ENCODE measurements at regions not wholly inside any gene's neighbourhood (a gene's known extent, or its start where the extent isn't known, plus 50 kb on each side); places are given as distances from the start of the nearest gene placed in this dataset.

- Histone ChIP-seq H3K27me3 (ENCODE audit: control insufficient read depth, insufficient read depth, low read length, poor library complexity, severe bottlenecking) (no peaks in the 10 kb centered on the region), H3K4me1 (ENCODE audit: control insufficient read depth, insufficient read depth, low read length) (peaks cover 4% of the 10 kb centered on the region), H3K4me3 (ENCODE audit: insufficient read depth, low read depth, low read length) (no peak overlapping the region), H3K36me3 (ENCODE audit: control insufficient read depth, insufficient read depth, low read length) (no peaks in the 10 kb centered on the region), H3K27ac (ENCODE audit: insufficient read depth, low read depth, low read length, poor library complexity, severe bottlenecking) (no peak overlapping the region), H3K9me3 (ENCODE audit: control insufficient read depth, low read length) (no peaks in the 10 kb centered on the region)
- whole genome bisulfite sequencing, 2 experiments, result 75 to 80% methylated on average over 1 of the region's 1 CpG
Observed at GRCh38 chr2:149931486-149931885, 343.9 kb upstream of the MMADHC start.

- 77 to 78% methylated on average over 2 of the region's 2 CpGs for WGBS, 2 experiments
Observed at GRCh38 chr2:149928011-149928410, 340.4 kb upstream of the MMADHC start.

GRCh38 chr2:149926149-149926548 is 338.6 kb upstream of the MMADHC start:
- H3K4me3 ChIP-seq (ENCODE audit: insufficient read depth, low read depth, low read length), result no peak overlapping the region
- no peaks in the 10 kb centered on the region for H3K9me3 ChIP-seq (ENCODE audit: control insufficient read depth, low read length)
- no peaks in the 10 kb centered on the region for H3K36me3 ChIP-seq (ENCODE audit: control insufficient read depth, insufficient read depth, low read length)
- H3K27ac ChIP-seq (ENCODE audit: insufficient read depth, low read depth, low read length, poor library complexity, severe bottlenecking), result no peak overlapping the region
- no peaks in the 10 kb centered on the region for H3K27me3 ChIP-seq (ENCODE audit: control insufficient read depth, insufficient read depth, low read length, poor library complexity, severe bottlenecking)
- H3K4me1 ChIP-seq (ENCODE audit: control insufficient read depth, insufficient read depth, low read length), result no peaks in the 10 kb centered on the region
- 96 to 100% methylated on average over 1 to 2 of the region's 2 CpGs for WGBS, 2 experiments

More at GRCh38 chr2:149928011-149928410, 340.4 kb upstream of the MMADHC start:
- Histone ChIP-seq H3K27ac (ENCODE audit: insufficient read depth, low read depth, low read length, poor library complexity, severe bottlenecking) (no peak overlapping the region), H3K27me3 (ENCODE audit: control insufficient read depth, insufficient read depth, low read length, poor library complexity, severe bottlenecking) (no peaks in the 10 kb centered on the region), H3K36me3 (ENCODE audit: control insufficient read depth, insufficient read depth, low read length) (no peaks in the 10 kb centered on the region), H3K4me3 (ENCODE audit: insufficient read depth, low read depth, low read length) (no peak overlapping the region), H3K9me3 (ENCODE audit: control insufficient read depth, low read length) (no peaks in the 10 kb centered on the region), H3K4me1 (ENCODE audit: control insufficient read depth, insufficient read depth, low read length) (peaks cover 4% of the 10 kb centered on the region)

GRCh38 chr2:149924549-149925213 is 337.1 kb upstream of the MMADHC start:
- Histone ChIP-seq H3K27ac (ENCODE audit: insufficient read depth, low read depth, low read length, poor library complexity, severe bottlenecking) (no peak overlapping the region), H3K4me3 (ENCODE audit: insufficient read depth, low read depth, low read length) (no peak overlapping the region)
- 92 to 94% methylated on average over 3 of the region's 3 CpGs for WGBS, 2 experiments

GRCh38 chr2:149924028-149924427 is 336.5 kb upstream of the MMADHC start:
- Histone ChIP-seq H3K9me3 (ENCODE audit: control insufficient read depth, low read length) (no peaks in the 10 kb centered on the region), H3K36me3 (ENCODE audit: control insufficient read depth, insufficient read depth, low read length) (no peaks in the 10 kb centered on the region), H3K27ac (ENCODE audit: insufficient read depth, low read depth, low read length, poor library complexity, severe bottlenecking) (no peak overlapping the region), H3K27me3 (ENCODE audit: control insufficient read depth, insufficient read depth, low read length, poor library complexity, severe bottlenecking) (no peaks in the 10 kb centered on the region), H3K4me1 (ENCODE audit: control insufficient read depth, insufficient read depth, low read length) (no peaks in the 10 kb centered on the region), H3K4me3 (ENCODE audit: insufficient read depth, low read depth, low read length) (no peak overlapping the region)
- 90 to 91% methylated on average over 1 to 2 of the region's 3 CpGs for WGBS, 2 experiments

More at GRCh38 chr2:149924549-149925213, 337.1 kb upstream of the MMADHC start:
- Histone ChIP-seq H3K36me3 (ENCODE audit: control insufficient read depth, insufficient read depth, low read length) (no peaks in the 10 kb centered on the region), H3K4me1 (ENCODE audit: control insufficient read depth, insufficient read depth, low read length) (no peaks in the 10 kb centered on the region), H3K9me3 (ENCODE audit: control insufficient read depth, low read length) (no peaks in the 10 kb centered on the region), H3K27me3 (ENCODE audit: control insufficient read depth, insufficient read depth, low read length, poor library complexity, severe bottlenecking) (no peaks in the 10 kb centered on the region)

GRCh38 chr2:149921911-149922616 is 334.5 kb upstream of the MMADHC start:
- H3K27me3 ChIP-seq (ENCODE audit: control insufficient read depth, insufficient read depth, low read length, poor library complexity, severe bottlenecking), result no peaks in the 10 kb centered on the region
- no peaks in the 10 kb centered on the region for H3K9me3 ChIP-seq (ENCODE audit: control insufficient read depth, low read length)
- no peaks in the 10 kb centered on the region for H3K36me3 ChIP-seq (ENCODE audit: control insufficient read depth, insufficient read depth, low read length)
- H3K4me1 ChIP-seq (ENCODE audit: control insufficient read depth, insufficient read depth, low read length), result no peaks in the 10 kb centered on the region
- H3K27ac ChIP-seq (ENCODE audit: insufficient read depth, low read depth, low read length, poor library complexity, severe bottlenecking), result no peak overlapping the region
- 96 to 100% methylated on average over 2 of the region's 2 CpGs for WGBS, 2 experiments
- H3K4me3 ChIP-seq (ENCODE audit: insufficient read depth, low read depth, low read length), result no peak overlapping the region

GRCh38 chr2:149920389-149920788 is 332.8 kb upstream of the MMADHC start:
- no peak overlapping the region for H3K4me3 ChIP-seq (ENCODE audit: insufficient read depth, low read depth, low read length)
- H3K4me1 ChIP-seq (ENCODE audit: control insufficient read depth, insufficient read depth, low read length), result no peaks in the 10 kb centered on the region
- H3K27me3 ChIP-seq (ENCODE audit: control insufficient read depth, insufficient read depth, low read length, poor library complexity, severe bottlenecking), result no peaks in the 10 kb centered on the region
- no peaks in the 10 kb centered on the region for H3K9me3 ChIP-seq (ENCODE audit: control insufficient read depth, low read length)
- no peaks in the 10 kb centered on the region for H3K36me3 ChIP-seq (ENCODE audit: control insufficient read depth, insufficient read depth, low read length)
- H3K27ac ChIP-seq (ENCODE audit: insufficient read depth, low read depth, low read length, poor library complexity, severe bottlenecking), result no peak overlapping the region
- WGBS, 2 experiments, result 90% methylated on average over 3 of the region's 3 CpGs; no CpG with 5 or more reads in 1 of the 2 experiments

- H3K27me3 ChIP-seq (ENCODE audit: control insufficient read depth, insufficient read depth, low read length, poor library complexity, severe bottlenecking), result no peaks in the 10 kb centered on the region
- WGBS, 2 experiments, result 81 to 82% methylated on average over 3 of the region's 3 CpGs
- H3K4me3 ChIP-seq (ENCODE audit: insufficient read depth, low read depth, low read length), result no peak overlapping the region
- no peaks in the 10 kb centered on the region for H3K4me1 ChIP-seq (ENCODE audit: control insufficient read depth, insufficient read depth, low read length)
- no peaks in the 10 kb centered on the region for H3K9me3 ChIP-seq (ENCODE audit: control insufficient read depth, low read length)
- no peak overlapping the region for H3K27ac ChIP-seq (ENCODE audit: insufficient read depth, low read depth, low read length, poor library complexity, severe bottlenecking)
- no peaks in the 10 kb centered on the region for H3K36me3 ChIP-seq (ENCODE audit: control insufficient read depth, insufficient read depth, low read length)
Observed at GRCh38 chr2:149915151-149915550, 327.6 kb upstream of the MMADHC start.

- H3K9me3 ChIP-seq (ENCODE audit: control insufficient read depth, low read length), result no peaks in the 10 kb centered on the region
- H3K36me3 ChIP-seq (ENCODE audit: control insufficient read depth, insufficient read depth, low read length), result no peaks in the 10 kb centered on the region
- no peaks in the 10 kb centered on the region for H3K27me3 ChIP-seq (ENCODE audit: control insufficient read depth, insufficient read depth, low read length, poor library complexity, severe bottlenecking)
- 91 to 96% methylated on average over 3 of the region's 3 CpGs for WGBS, 2 experiments
- peaks cover 12% of the 10 kb centered on the region for H3K4me1 ChIP-seq (ENCODE audit: control insufficient read depth, insufficient read depth, low read length)
- no peak overlapping the region for H3K4me3 ChIP-seq (ENCODE audit: insufficient read depth, low read depth, low read length)
- H3K27ac ChIP-seq (ENCODE audit: insufficient read depth, low read depth, low read length, poor library complexity, severe bottlenecking), result no peak overlapping the region
Observed at GRCh38 chr2:149908726-149909683, 321.4 kb upstream of the MMADHC start.

GRCh38 chr2:149906886-149907285 is 319.3 kb upstream of the MMADHC start:
- H3K4me3 ChIP-seq (ENCODE audit: insufficient read depth, low read depth, low read length), result no peak overlapping the region
- 70 to 89% methylated on average over 3 to 5 of the region's 5 CpGs for WGBS, 2 experiments

More at GRCh38 chr2:149906886-149907285, 319.3 kb upstream of the MMADHC start:
- no peak overlapping the region for H3K27ac ChIP-seq (ENCODE audit: insufficient read depth, low read depth, low read length, poor library complexity, severe bottlenecking)
- no peaks in the 10 kb centered on the region for H3K36me3 ChIP-seq (ENCODE audit: control insufficient read depth, insufficient read depth, low read length)
- peaks cover 12% of the 10 kb centered on the region for H3K4me1 ChIP-seq (ENCODE audit: control insufficient read depth, insufficient read depth, low read length)
- H3K9me3 ChIP-seq (ENCODE audit: control insufficient read depth, low read length), result no peaks in the 10 kb centered on the region
- no peaks in the 10 kb centered on the region for H3K27me3 ChIP-seq (ENCODE audit: control insufficient read depth, insufficient read depth, low read length, poor library complexity, severe bottlenecking)

Measured in ectodermal cell (in vitro differentiated cells).